ENCODE measurements at regions not wholly inside any gene's neighbourhood (a gene's known extent, or its start where the extent isn't known, plus 50 kb on each side); places are given as distances from the start of the nearest gene placed in this dataset.

- ATAC-seq = no peak
- Histone ChIP-seq H3K4me3 (no peak overlapping the region), H3K9me3 (no peaks in the 10 kb centered on the region), H3K27me3 (no peaks in the 10 kb centered on the region), H3K36me3 (no peaks in the 10 kb centered on the region), H3K27ac (peak overlapping the region; percentile 4 to 6), H3K4me1 (peaks cover 4 to 15% of the 10 kb centered on the region in 2 donors)
- DNase-seq = peak in 2 of 4 donors; percentile 60 to 80
- intact Hi-C loops (cut with DNase I) = no loop called here
- TF ChIP-seq CTCF (IDR thresholded peaks at IDR 0.05) = no peak
Measured at GRCh38 chr15:95016511-95017229, 785.3 kb downstream of the MCTP2 start.

GRCh38 chr15:95017666-95018328, 786.4 kb downstream of the MCTP2 start:
- ATAC-seq = no peak
- intact Hi-C loops (cut with DNase I) = no loop called here
- no peaks in the 10 kb centered on the region for H3K27me3 ChIP-seq
- H3K4me3 ChIP-seq = no peak overlapping the region
- H3K36me3 ChIP-seq = no peaks in the 10 kb centered on the region
- TF ChIP-seq CTCF (IDR thresholded peaks at IDR 0.05) = no peak
- peak in 2 of 4 donors; percentile 38 to 60 for DNase-seq
- H3K27ac ChIP-seq = peak overlapping the region in 1 of 2 donors; percentile 29
- no peaks in the 10 kb centered on the region for H3K9me3 ChIP-seq
- H3K4me1 ChIP-seq = peaks cover 4 to 15% of the 10 kb centered on the region in 2 donors

- Histone ChIP-seq H3K27me3 (no peaks in the 10 kb centered on the region), H3K4me1 (peaks cover 4 to 15% of the 10 kb centered on the region in 2 donors), H3K27ac (no peak overlapping the region), H3K4me3 (no peak overlapping the region), H3K9me3 (no peaks in the 10 kb centered on the region), H3K36me3 (no peaks in the 10 kb centered on the region)
- TF ChIP-seq CTCF (IDR thresholded peaks at IDR 0.05) = no peak
- DNase-seq = peak in 1 of 4 donors; percentile 8
- peak; percentile 71 for ATAC-seq
- intact Hi-C loops (cut with DNase I) = no loop called here
Measured at GRCh38 chr15:95018888-95019545, 787.7 kb downstream of the MCTP2 start.

GRCh38 chr15:95019907-95020306, 788.5 kb downstream of the MCTP2 start:
- intact Hi-C loops (cut with DNase I) = no loop called here
- Histone ChIP-seq H3K27ac (no peak overlapping the region), H3K27me3 (no peaks in the 10 kb centered on the region), H3K4me1 (peaks cover 4 to 15% of the 10 kb centered on the region in 2 donors), H3K9me3 (no peaks in the 10 kb centered on the region), H3K4me3 (no peak overlapping the region), H3K36me3 (no peaks in the 10 kb centered on the region)
- ATAC-seq = no peak
- TF ChIP-seq CTCF (IDR thresholded peaks at IDR 0.05) = no peak
- no peak for DNase-seq

GRCh38 chr15:95021816-95022215, 790.5 kb downstream of the MCTP2 start:
- TF ChIP-seq CTCF (IDR thresholded peaks at IDR 0.05) = no peak
- no peak for ATAC-seq
- DNase-seq = no peak
- H3K4me1 ChIP-seq = peaks cover 4 to 15% of the 10 kb centered on the region in 2 donors
- intact Hi-C loops (cut with DNase I) = no loop called here
- H3K27ac ChIP-seq = no peak overlapping the region
- no peak overlapping the region for H3K4me3 ChIP-seq
- no peaks in the 10 kb centered on the region for H3K9me3 ChIP-seq
- H3K27me3 ChIP-seq = no peaks in the 10 kb centered on the region
- no peaks in the 10 kb centered on the region for H3K36me3 ChIP-seq
